ENCODE measurements at regions not wholly inside any gene's neighbourhood (a gene's known extent, or its start where the extent isn't known, plus 50 kb on each side); places are given as distances from the start of the nearest gene placed in this dataset.
A peak's percentile ranks its signal among the peaks of the same experiment; 100 is the strongest.

DNA sequence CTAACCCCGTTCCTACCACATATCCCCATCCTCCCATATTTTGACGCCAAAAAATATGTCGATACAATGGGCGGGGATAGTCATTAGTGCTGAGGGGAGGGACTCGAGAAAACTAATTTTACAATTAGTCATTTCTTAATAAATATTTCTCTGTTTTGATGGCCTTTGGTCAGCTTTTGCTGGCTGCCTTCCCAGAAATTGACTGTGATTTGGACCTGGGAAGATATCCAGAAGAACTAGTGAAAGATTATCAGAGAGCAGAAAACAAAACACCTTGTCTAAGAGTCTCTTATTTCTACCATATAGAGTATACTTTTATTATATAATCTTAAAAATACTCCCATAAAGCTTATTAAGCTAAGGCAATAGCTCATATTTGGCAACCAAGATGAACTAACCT is 247.6 kb downstream of the MRPL39 start:
- no peak for DNase-seq
- WGBS (ENCODE audit: extremely low coverage, insufficient coverage, insufficient read length), result 100% methylated on average over 3 of the region's 5 CpGs
- H4K8ac ChIP-seq (ENCODE audit: low read depth, low read length), result no peak overlapping the region
- H3K36me3 ChIP-seq (ENCODE audit: control insufficient read depth in 1 of 2, insufficient read depth in 2 of 2, low read length in 2 of 2), result no peaks in the 10 kb centered on the region
- no peak overlapping the region for H3K4ac ChIP-seq (ENCODE audit: low read depth, low read length)
- H2BK120ac ChIP-seq (ENCODE audit: insufficient read depth, low read length, poor library complexity), result no peak overlapping the region
- H2AFZ ChIP-seq (ENCODE audit: insufficient read depth, low read length, poor library complexity), result no peak overlapping the region
- no peak overlapping the region for H4K91ac ChIP-seq (ENCODE audit: low read depth, low read length)
- H3K4me3 ChIP-seq (ENCODE audit: low read depth, low read length), result no peak overlapping the region
- H3K18ac ChIP-seq (ENCODE audit: low read length), result no peak overlapping the region
- H2BK5ac ChIP-seq (ENCODE audit: low read depth, low read length, poor library complexity), result no peak overlapping the region
- no peak overlapping the region for H3K27ac ChIP-seq (ENCODE audit: low read depth, low read length)
- no peaks in the 10 kb centered on the region for H3K79me1 ChIP-seq (ENCODE audit: low read length)
- no peak overlapping the region for H3K4me2 ChIP-seq (ENCODE audit: low read length)
- no peaks in the 10 kb centered on the region for H3K9me3 ChIP-seq (ENCODE audit: insufficient read depth, low read depth, low read length)
- no peaks in the 10 kb centered on the region for H3K79me2 ChIP-seq (ENCODE audit: control insufficient read depth, insufficient read depth, low read length, poor library complexity)
- no peak overlapping the region for H3K23ac ChIP-seq (ENCODE audit: low read length)
- no peak overlapping the region for H3K9ac ChIP-seq (ENCODE audit: low read length)
- H4K12ac ChIP-seq (ENCODE audit: low read depth, low read length), result no peak overlapping the region
- H2BK12ac ChIP-seq (ENCODE audit: low read length), result no peak overlapping the region
- H3K14ac ChIP-seq (ENCODE audit: low read length), result no peak overlapping the region
- H3K4me1 ChIP-seq (ENCODE audit: control insufficient read depth in 1 of 2, insufficient read depth in 2 of 2, low read length in 2 of 2), result no peaks in the 10 kb centered on the region
- no peaks in the 10 kb centered on the region for H3K27me3 ChIP-seq (ENCODE audit: insufficient read depth, low read length)
- H2AK5ac ChIP-seq (ENCODE audit: low read length), result no peak overlapping the region

DNA sequence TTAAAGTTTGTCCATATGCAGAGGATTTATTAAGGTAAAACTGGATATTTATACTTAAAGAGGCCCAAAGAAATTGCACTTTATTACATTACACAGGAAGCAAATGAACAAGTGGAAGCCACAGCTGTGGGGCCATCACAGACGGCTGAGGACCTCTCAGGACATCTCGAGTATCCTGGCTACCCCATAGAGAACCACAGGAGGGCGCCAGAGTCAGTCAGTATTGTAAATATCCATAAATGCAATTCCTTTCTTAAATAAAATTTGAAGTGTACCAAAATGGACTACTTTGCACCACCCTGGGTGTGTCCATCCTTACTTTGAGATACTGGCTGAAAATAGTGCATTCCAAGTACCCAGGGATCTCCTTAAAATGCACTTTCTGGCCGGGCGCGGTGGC is 257.2 kb downstream of the MRPL39 start:
- WGBS (ENCODE audit: extremely low coverage, insufficient coverage, insufficient read length), result no CpG with 5 or more reads among the region's 6 CpGs

GRCh38 chr21:25343774-25344545 is 263.3 kb downstream of the MRPL39 start:
- Histone ChIP-seq H2BK120ac (ENCODE audit: insufficient read depth, low read length, poor library complexity) (no peak overlapping the region), H4K12ac (ENCODE audit: low read depth, low read length) (no peak overlapping the region), H3K18ac (ENCODE audit: low read length) (no peak overlapping the region), H3K23ac (ENCODE audit: low read length) (no peak overlapping the region), H4K91ac (ENCODE audit: low read depth, low read length) (no peak overlapping the region), H3K4me3 (ENCODE audit: low read depth, low read length) (no peak overlapping the region), H2AK5ac (ENCODE audit: low read length) (no peak overlapping the region), H2BK12ac (ENCODE audit: low read length) (no peak overlapping the region), H4K8ac (ENCODE audit: low read depth, low read length) (no peak overlapping the region), H2AFZ (ENCODE audit: insufficient read depth, low read length, poor library complexity) (no peak overlapping the region), H3K27me3 (ENCODE audit: insufficient read depth, low read length) (no peaks in the 10 kb centered on the region), H3K4ac (ENCODE audit: low read depth, low read length) (no peak overlapping the region), H3K14ac (ENCODE audit: low read length) (no peak overlapping the region), H3K27ac (ENCODE audit: low read depth, low read length) (no peak overlapping the region), H3K9me3 (ENCODE audit: insufficient read depth, low read depth, low read length) (no peaks in the 10 kb centered on the region), H3K79me1 (ENCODE audit: low read length) (no peaks in the 10 kb centered on the region), H3K4me1 (ENCODE audit: control insufficient read depth in 1 of 2, insufficient read depth in 2 of 2, low read length in 2 of 2) (no peaks in the 10 kb centered on the region), H3K79me2 (ENCODE audit: control insufficient read depth, insufficient read depth, low read length, poor library complexity) (no peaks in the 10 kb centered on the region), H3K9ac (ENCODE audit: low read length) (no peak overlapping the region), H3K36me3 (ENCODE audit: control insufficient read depth in 1 of 2, insufficient read depth in 2 of 2, low read length in 2 of 2) (no peaks in the 10 kb centered on the region), H2BK5ac (ENCODE audit: low read depth, low read length, poor library complexity) (no peak overlapping the region), H3K4me2 (ENCODE audit: low read length) (no peak overlapping the region)
- WGBS (ENCODE audit: extremely low coverage, insufficient coverage, insufficient read length), result no CpG with 5 or more reads among the region's 10 CpGs
- peak in 1 of 2 donors; percentile 29 for DNase-seq

More for the DNA sequence above, 257.2 kb downstream of the MRPL39 start:
- Histone ChIP-seq H3K18ac (ENCODE audit: low read length) (no peak overlapping the region), H2BK12ac (ENCODE audit: low read length) (no peak overlapping the region), H2BK5ac (ENCODE audit: low read depth, low read length, poor library complexity) (no peak overlapping the region), H3K36me3 (ENCODE audit: control insufficient read depth in 1 of 2, insufficient read depth in 2 of 2, low read length in 2 of 2) (no peaks in the 10 kb centered on the region), H3K79me2 (ENCODE audit: control insufficient read depth, insufficient read depth, low read length, poor library complexity) (no peaks in the 10 kb centered on the region), H3K9ac (ENCODE audit: low read length) (no peak overlapping the region), H4K8ac (ENCODE audit: low read depth, low read length) (no peak overlapping the region), H2AFZ (ENCODE audit: insufficient read depth, low read length, poor library complexity) (no peak overlapping the region), H2BK120ac (ENCODE audit: insufficient read depth, low read length, poor library complexity) (no peak overlapping the region), H2AK5ac (ENCODE audit: low read length) (no peak overlapping the region), H3K27ac (ENCODE audit: low read depth, low read length) (no peak overlapping the region), H3K4me2 (ENCODE audit: low read length) (no peak overlapping the region), H3K23ac (ENCODE audit: low read length) (no peak overlapping the region), H3K14ac (ENCODE audit: low read length) (no peak overlapping the region), H3K27me3 (ENCODE audit: insufficient read depth, low read length) (no peaks in the 10 kb centered on the region), H4K91ac (ENCODE audit: low read depth, low read length) (no peak overlapping the region), H3K4ac (ENCODE audit: low read depth, low read length) (no peak overlapping the region), H3K4me3 (ENCODE audit: low read depth, low read length) (no peak overlapping the region), H4K12ac (ENCODE audit: low read depth, low read length) (no peak overlapping the region), H3K9me3 (ENCODE audit: insufficient read depth, low read depth, low read length) (no peaks in the 10 kb centered on the region), H3K4me1 (ENCODE audit: control insufficient read depth in 1 of 2, insufficient read depth in 2 of 2, low read length in 2 of 2) (no peaks in the 10 kb centered on the region), H3K79me1 (ENCODE audit: low read length) (no peaks in the 10 kb centered on the region)
- DNase-seq, result no peak

- Histone ChIP-seq H4K8ac (ENCODE audit: low read depth, low read length) (no peak overlapping the region), H3K79me2 (ENCODE audit: control insufficient read depth, insufficient read depth, low read length, poor library complexity) (no peaks in the 10 kb centered on the region), H3K23ac (ENCODE audit: low read length) (no peak overlapping the region), H2AFZ (ENCODE audit: insufficient read depth, low read length, poor library complexity) (no peak overlapping the region), H3K27ac (ENCODE audit: low read depth, low read length) (no peak overlapping the region), H4K91ac (ENCODE audit: low read depth, low read length) (no peak overlapping the region), H3K14ac (ENCODE audit: low read length) (no peak overlapping the region), H2BK120ac (ENCODE audit: insufficient read depth, low read length, poor library complexity) (no peak overlapping the region), H3K4me2 (ENCODE audit: low read length) (no peak overlapping the region), H4K12ac (ENCODE audit: low read depth, low read length) (no peak overlapping the region), H3K36me3 (ENCODE audit: control insufficient read depth in 1 of 2, insufficient read depth in 2 of 2, low read length in 2 of 2) (no peaks in the 10 kb centered on the region), H2AK5ac (ENCODE audit: low read length) (no peak overlapping the region), H3K18ac (ENCODE audit: low read length) (no peak overlapping the region), H3K4me1 (ENCODE audit: control insufficient read depth in 1 of 2, insufficient read depth in 2 of 2, low read length in 2 of 2) (no peaks in the 10 kb centered on the region), H3K9ac (ENCODE audit: low read length) (no peak overlapping the region), H3K27me3 (ENCODE audit: insufficient read depth, low read length) (no peaks in the 10 kb centered on the region), H3K9me3 (ENCODE audit: insufficient read depth, low read depth, low read length) (no peaks in the 10 kb centered on the region), H3K79me1 (ENCODE audit: low read length) (no peaks in the 10 kb centered on the region), H2BK5ac (ENCODE audit: low read depth, low read length, poor library complexity) (no peak overlapping the region), H3K4me3 (ENCODE audit: low read depth, low read length) (no peak overlapping the region), H2BK12ac (ENCODE audit: low read length) (no peak overlapping the region), H3K4ac (ENCODE audit: low read depth, low read length) (no peak overlapping the region)
- WGBS (ENCODE audit: extremely low coverage, insufficient coverage, insufficient read length), result no CpG with 5 or more reads among the region's 1 CpG
- no peak for DNase-seq
These were observed 264.5 kb downstream of the MRPL39 start for GRCh38 chr21:25342816-25343215.
